Lower leg skin (tissue), 4 donors: ENCODE measurements at regions not wholly inside any gene's neighbourhood (a gene's known extent, or its start where the extent isn't known, plus 50 kb on each side); places are given as distances from the start of the nearest gene placed in this dataset.

Source experiments
- DNase-seq, 2 donors: peaks; one replicate each; pipeline ENCODE4 v3.0.0-alpha.2; 2019; ENCODE audit warnings: low spot score in 2 of 2
- H3K4me3 ChIP-seq: fragments of 200-600 bp; sonication (generic); 2 replicates; pipeline ENCODE4 v1.5.1; 2017; ENCODE audit warnings: mild to moderate bottlenecking, low read depth; ENCODE audit not compliant: poor library complexity, severe bottlenecking
- POLR2A ChIP-seq, 2 donors: fragments of 450-650 bp; IDR thresholded peaks; one replicate each; pipeline ENCODE4 v1.6.1; 2016 to 2017; ENCODE audit warnings: antibody characterized with exemption in 2 of 2, mild to moderate bottlenecking in 1 of 2, moderate library complexity in 1 of 2
- WGBS, 2 donors: methylation state at CpG; one replicate each; pipeline ENCODE4 v1.1.5; 2018; 5-methylcytosine and 5-hydroxymethylcytosine counted together
- intact Hi-C: fragments of 100-400 bp; cut with DNase I; formaldehyde crosslinking; loops from one replicate; pipeline ENCODE4 v1.15.0; 2023; ENCODE audit warnings: low total_unique reads
- TF ChIP-seq, protein P1 (sequence below), 3 donors: fragments of 450-650 bp; IDR thresholded peaks; one replicate each; pipeline ENCODE4 v1.5.1; 2016; ENCODE audit warnings: antibody characterized with exemption in 3 of 3, mild to moderate bottlenecking in 3 of 3, moderate library complexity in 2 of 3

DNA sequence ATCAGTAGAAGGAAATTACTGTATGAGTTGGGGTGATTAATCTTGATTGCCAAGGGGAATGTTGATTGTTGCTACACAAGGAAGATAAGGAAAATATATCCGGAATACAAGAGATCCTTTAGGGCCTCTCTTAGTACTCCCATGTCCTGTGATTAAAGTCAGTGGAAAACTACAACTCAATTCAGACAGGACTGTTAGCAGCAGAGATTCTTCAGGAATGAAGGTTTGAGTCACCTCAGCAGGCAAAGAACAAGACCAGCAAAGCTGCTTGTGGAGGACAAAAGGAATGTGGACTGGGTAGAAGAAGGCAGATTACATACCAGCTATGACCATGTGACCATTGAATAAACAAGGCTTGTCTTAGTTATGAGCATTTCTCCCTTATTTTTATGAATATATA is 478.2 kb downstream of the BUD13 start:
- 39 to 48% methylated on average over 1 of the region's 1 CpG for WGBS, 2 donors
- intact Hi-C loops, result no loop called here
- no peak for DNase-seq
- H3K4me3 ChIP-seq, result no peak overlapping the region
- no peak for TF ChIP-seq POLR2A (IDR thresholded peaks at IDR 0.05)

DNA sequence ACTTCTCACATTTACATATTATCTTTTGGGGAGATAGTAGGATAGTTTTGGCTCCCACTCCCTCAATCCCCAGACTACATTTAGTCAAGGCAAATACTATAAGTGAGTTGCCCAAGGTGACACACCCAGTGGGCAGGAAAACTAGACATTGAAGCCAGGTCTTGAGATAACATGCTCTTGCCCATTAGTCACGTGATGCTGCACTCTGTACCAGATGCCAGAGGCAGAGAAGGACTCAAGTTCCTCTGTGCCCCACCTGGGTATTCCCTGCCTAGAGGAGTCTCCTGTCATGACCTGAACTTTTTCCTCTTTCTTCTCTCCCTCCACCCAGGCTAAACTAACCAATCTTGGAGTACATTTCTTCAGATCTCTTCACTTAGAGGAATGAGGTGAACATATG is 484.9 kb downstream of the BUD13 start:
- intact Hi-C loops, result loop anchor here (10.0 kb wide), 1 partner anchor 1067 kb away; no protein-coding TSS in a partner anchor
- H3K4me3 ChIP-seq, result no peak overlapping the region
- 29 to 33% methylated on average over 1 of the region's 1 CpG for WGBS, 2 donors
- DNase-seq, result no peak
- TF ChIP-seq, protein P1, sequence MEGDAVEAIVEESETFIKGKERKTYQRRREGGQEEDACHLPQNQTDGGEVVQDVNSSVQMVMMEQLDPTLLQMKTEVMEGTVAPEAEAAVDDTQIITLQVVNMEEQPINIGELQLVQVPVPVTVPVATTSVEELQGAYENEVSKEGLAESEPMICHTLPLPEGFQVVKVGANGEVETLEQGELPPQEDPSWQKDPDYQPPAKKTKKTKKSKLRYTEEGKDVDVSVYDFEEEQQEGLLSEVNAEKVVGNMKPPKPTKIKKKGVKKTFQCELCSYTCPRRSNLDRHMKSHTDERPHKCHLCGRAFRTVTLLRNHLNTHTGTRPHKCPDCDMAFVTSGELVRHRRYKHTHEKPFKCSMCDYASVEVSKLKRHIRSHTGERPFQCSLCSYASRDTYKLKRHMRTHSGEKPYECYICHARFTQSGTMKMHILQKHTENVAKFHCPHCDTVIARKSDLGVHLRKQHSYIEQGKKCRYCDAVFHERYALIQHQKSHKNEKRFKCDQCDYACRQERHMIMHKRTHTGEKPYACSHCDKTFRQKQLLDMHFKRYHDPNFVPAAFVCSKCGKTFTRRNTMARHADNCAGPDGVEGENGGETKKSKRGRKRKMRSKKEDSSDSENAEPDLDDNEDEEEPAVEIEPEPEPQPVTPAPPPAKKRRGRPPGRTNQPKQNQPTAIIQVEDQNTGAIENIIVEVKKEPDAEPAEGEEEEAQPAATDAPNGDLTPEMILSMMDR (IDR thresholded peaks at IDR 0.05), result no peak
- no peak for TF ChIP-seq POLR2A (IDR thresholded peaks at IDR 0.05)

DNA sequence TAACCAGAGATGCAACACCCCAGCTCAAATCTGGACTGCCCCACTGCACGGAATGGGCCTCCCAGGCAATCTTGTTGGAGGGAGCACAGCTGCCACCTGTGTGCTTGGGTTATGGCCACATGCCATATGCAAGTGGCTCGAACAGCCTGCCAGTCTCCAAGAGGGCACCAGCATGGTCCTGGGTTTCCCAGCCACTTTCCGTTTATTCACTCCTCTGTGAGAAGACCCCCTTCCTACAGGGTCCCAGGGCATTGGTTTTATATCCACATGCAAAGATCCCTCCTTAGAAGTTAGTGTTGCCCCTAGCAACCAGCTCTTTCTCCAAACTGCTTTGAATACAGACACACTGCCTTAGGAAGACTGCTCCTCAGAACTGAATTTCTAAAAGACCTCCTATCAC is 487.8 kb downstream of the BUD13 start:
- DNase-seq, result no peak
- no peak overlapping the region for H3K4me3 ChIP-seq
- 56 to 66% methylated on average over 3 of the region's 3 CpGs for WGBS, 2 donors
- intact Hi-C loops, result loop anchor here (10.0 kb wide), 1 partner anchor 1070 kb away; no protein-coding TSS in a partner anchor
- no peak for TF ChIP-seq POLR2A (IDR thresholded peaks at IDR 0.05)

DNA sequence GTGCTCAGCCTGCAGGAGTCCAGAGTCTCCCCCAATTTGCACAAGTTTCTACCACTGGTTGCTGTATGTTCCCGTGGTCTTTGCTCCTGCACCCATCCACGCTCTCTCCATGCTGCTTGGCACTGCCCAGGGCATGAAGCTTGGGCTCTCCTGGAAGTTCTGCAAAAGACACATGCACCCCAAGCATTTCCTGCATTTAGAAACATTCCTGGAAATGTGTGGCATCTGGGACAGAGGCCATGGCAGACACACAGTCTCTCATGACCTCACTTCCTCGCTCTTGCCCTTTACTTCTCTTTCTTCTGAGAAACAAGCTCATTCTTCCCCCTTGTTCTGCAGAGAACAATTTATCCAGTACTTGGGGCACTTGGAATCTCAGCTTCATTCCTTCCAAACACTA is 489.5 kb downstream of the BUD13 start:
- no peak overlapping the region for H3K4me3 ChIP-seq
- WGBS, 2 donors, result 82 to 85% methylated on average over 3 of the region's 3 CpGs
- intact Hi-C loops, result loop anchor here (10.0 kb wide), 1 partner anchor 1072 kb away; no protein-coding TSS in a partner anchor
- DNase-seq, result no peak
- no peak for TF ChIP-seq POLR2A (IDR thresholded peaks at IDR 0.05)
- TF ChIP-seq, protein P1 (IDR thresholded peaks at IDR 0.05), result no peak

DNA sequence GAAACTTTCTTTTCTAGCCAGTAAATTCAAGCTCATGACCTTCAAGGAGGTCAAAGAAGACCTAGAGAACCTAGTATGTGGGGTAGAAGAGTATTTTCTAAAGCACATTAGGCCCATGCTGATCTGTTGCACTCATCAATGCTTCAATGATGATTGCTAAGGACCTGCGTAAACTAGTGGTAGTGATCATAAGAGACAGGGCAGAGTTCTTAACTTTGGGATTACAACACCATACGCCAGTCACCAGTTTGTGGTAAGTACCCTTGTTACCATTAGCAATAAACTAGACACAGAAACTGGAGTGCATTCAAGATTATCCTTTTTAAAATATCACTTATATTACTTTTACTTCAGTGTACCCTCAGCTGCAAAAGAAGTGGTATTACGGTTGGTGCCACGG is 490.3 kb downstream of the BUD13 start:
- TF ChIP-seq, protein P1 (IDR thresholded peaks at IDR 0.05), result no peak
- no peak for TF ChIP-seq POLR2A (IDR thresholded peaks at IDR 0.05)
- no peak overlapping the region for H3K4me3 ChIP-seq
- 91 to 99% methylated on average over 4 of the region's 4 CpGs for WGBS, 2 donors
- intact Hi-C loops, result loop anchor here (10.0 kb wide), 1 partner anchor 1072 kb away; no protein-coding TSS in a partner anchor
- DNase-seq, result no peak

DNA sequence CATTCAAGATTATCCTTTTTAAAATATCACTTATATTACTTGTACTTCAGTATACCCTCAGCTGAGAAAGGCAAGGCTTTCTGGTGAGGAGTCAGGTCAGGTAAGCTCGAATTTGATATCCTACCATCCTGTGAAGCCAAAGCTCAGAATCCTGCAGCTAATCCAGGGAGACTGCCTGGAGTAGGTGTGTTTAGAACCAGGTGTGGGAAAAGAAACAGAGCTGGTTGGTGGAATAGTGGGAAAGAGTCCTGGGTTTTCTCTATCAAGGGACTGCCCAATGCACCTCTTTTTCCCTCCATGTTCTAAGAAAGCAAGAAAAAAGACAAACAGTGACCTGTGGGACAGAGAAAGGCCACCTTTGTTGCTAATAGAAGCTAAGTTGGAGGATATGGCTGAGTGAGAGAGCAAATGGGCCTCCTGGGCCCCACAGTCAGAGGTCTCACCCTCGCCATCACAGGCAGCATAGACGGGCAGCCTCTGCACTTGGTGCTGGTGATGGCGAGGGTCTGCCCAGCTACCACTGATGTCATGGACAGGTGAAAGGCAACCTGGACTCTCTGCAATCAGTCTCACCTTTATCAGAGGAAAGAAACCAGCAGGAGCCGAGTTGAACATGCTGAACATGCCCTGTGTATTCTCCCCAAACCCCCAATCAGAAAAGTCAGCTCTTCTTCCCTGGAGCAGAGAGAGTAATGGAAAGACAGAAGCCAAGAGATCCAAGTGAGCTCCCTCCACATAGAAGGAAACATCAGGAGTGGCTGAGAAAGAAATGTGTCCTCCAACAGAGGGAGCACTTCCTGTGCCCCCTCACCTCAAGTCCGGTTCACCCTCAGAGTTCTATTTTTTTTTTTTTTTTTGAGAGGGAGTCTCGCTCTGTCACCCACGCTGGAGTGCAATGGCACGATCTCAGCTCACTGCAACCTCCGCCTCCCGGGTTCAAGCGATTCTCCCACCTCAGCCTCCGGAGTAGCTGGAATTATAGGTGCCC is 491.3 kb downstream of the BUD13 start:
- no peak for TF ChIP-seq POLR2A (IDR thresholded peaks at IDR 0.05)
- TF ChIP-seq, protein P1 (IDR thresholded peaks at IDR 0.05), result no peak
- no peak overlapping the region for H3K4me3 ChIP-seq
- 86 to 87% methylated on average over 13 of the region's 13 CpGs for WGBS, 2 donors
- intact Hi-C loops, result loop anchor here (10.0 kb wide), 1 partner anchor 1073 kb away; no protein-coding TSS in a partner anchor
- no peak for DNase-seq
